Transverse colon (tissue), 3 donors: ENCODE measurements at regions not wholly inside any gene's neighbourhood (a gene's known extent, or its start where the extent isn't known, plus 50 kb on each side); places are given as distances from the start of the nearest gene placed in this dataset.

Source experiments
- CTCF ChIP-seq, 5 experiments: fragments of 200-600 bp in 3 of 5; fragments of 450-650 bp in 2 of 5; sonication (generic) in 3 of 5; IDR thresholded peaks; 1 replicate in 2 of 5; 2 replicates in 3 of 5; pipeline ENCODE4 v1.5.1; 2016 to 2017; ENCODE audit warnings: antibody characterized with exemption in 5 of 5, inconsistent platforms in 3 of 5, mild to moderate bottlenecking in 2 of 5, moderate library complexity in 1 of 5
- EP300 ChIP-seq: sonication (generic); formaldehyde crosslinking; IDR thresholded peaks from one replicate; pipeline ENCODE4 v1.6.1; 2017; ENCODE audit warnings: antibody characterized with exemption, low read depth
- POLR2A ChIP-seq: fragments of 450-650 bp; IDR thresholded peaks from one replicate; pipeline ENCODE4 v1.6.1; 2016; ENCODE audit warnings: antibody characterized with exemption, mild to moderate bottlenecking, moderate library complexity

- TF ChIP-seq CTCF (IDR thresholded peaks at IDR 0.05), result no peak
- no peak for TF ChIP-seq POLR2A
- no peak for TF ChIP-seq EP300
Measured at GRCh38 chr3:110413266-110413665, 658.4 kb upstream of the NECTIN3 start.
